Mesenchymal stem cell (in vitro differentiated cells and primary cell): ENCODE measurements at regions not wholly inside any gene's neighbourhood (a gene's known extent, or its start where the extent isn't known, plus 50 kb on each side); places are given as distances from the start of the nearest gene placed in this dataset.

Experiments used
- DNase-seq: peaks from one replicate; pipeline ENCODE4 v3.0.0-alpha.2; 2013
- H2AFZ ChIP-seq: one replicate; pipeline ENCODE4 v1.6.1; 2013; ENCODE audit warnings: low read depth, mild to moderate bottlenecking, control low read depth, inconsistent platforms, low read length, moderate library complexity
- H2AK5ac ChIP-seq: 2 replicates; pipeline ENCODE4 v1.6.1; 2013; ENCODE audit warnings: low read length, moderate library complexity, mild to moderate bottlenecking, inconsistent platforms; ENCODE audit not compliant: severe bottlenecking
- H2BK120ac ChIP-seq: one replicate; pipeline ENCODE4 v1.6.1; 2013; ENCODE audit warnings: low read depth, mild to moderate bottlenecking, inconsistent platforms, low read length, moderate library complexity
- H2BK12ac ChIP-seq, 2 experiments: one replicate each; pipeline ENCODE4 v1.6.1; 2013; ENCODE audit warnings: inconsistent platforms in 2 of 2, low read length in 2 of 2, mild to moderate bottlenecking in 2 of 2, moderate library complexity in 2 of 2, control low read depth in 1 of 2
- H2BK15ac ChIP-seq: one replicate; pipeline ENCODE4 v1.6.1; 2013; ENCODE audit warnings: mild to moderate bottlenecking, low read depth, inconsistent platforms; ENCODE audit not compliant: poor library complexity, severe bottlenecking
- H2BK5ac ChIP-seq: 2 replicates; pipeline ENCODE4 v1.6.1; 2013; ENCODE audit warnings: low read depth, mild to moderate bottlenecking, low read length, control low read depth, inconsistent platforms; ENCODE audit not compliant: poor library complexity, severe bottlenecking
- H3K14ac ChIP-seq, 2 experiments: one replicate each; pipeline ENCODE4 v1.6.1; 2013; ENCODE audit warnings: inconsistent platforms in 2 of 2, low read length in 2 of 2, control low read depth in 1 of 2, mild to moderate bottlenecking in 1 of 2, moderate library complexity in 1 of 2
- H3K18ac ChIP-seq, 2 experiments: one replicate each; pipeline ENCODE4 v1.6.1; 2013; ENCODE audit warnings: inconsistent platforms in 2 of 2, low read length in 2 of 2, control low read depth in 1 of 2, low read depth in 1 of 2, mild to moderate bottlenecking in 1 of 2
- H3K23ac ChIP-seq, 2 experiments: one replicate each; pipeline ENCODE4 v1.6.1; 2013; ENCODE audit warnings: inconsistent platforms in 2 of 2, low read length in 2 of 2, mild to moderate bottlenecking in 2 of 2, moderate library complexity in 2 of 2, control low read depth in 1 of 2
- H3K27ac ChIP-seq: 2 replicates; pipeline ENCODE4 v1.5.1; 2013; ENCODE audit warnings: mild to moderate bottlenecking, moderate library complexity, low read length, control low read depth, inconsistent platforms; ENCODE audit not compliant: poor library complexity, severe bottlenecking
- H3K27me3 ChIP-seq, 2 experiments: 2 replicates each; pipeline versions ENCODE4 v1.6.1 to v1.7.0; 2013; ENCODE audit warnings: low read length in 2 of 2, mild to moderate bottlenecking in 2 of 2, moderate library complexity in 2 of 2, control low read depth in 1 of 2, inconsistent platforms in 1 of 2; ENCODE audit not compliant: control insufficient read depth in 1 of 2, insufficient read depth in 1 of 2
- H3K36me3 ChIP-seq, 2 experiments: 2 replicates each; pipeline versions ENCODE4 v1.6.1 to v1.7.0; 2013; ENCODE audit warnings: low read length in 2 of 2, control low read depth in 1 of 2, inconsistent platforms in 1 of 2, low read depth in 1 of 2, mild to moderate bottlenecking in 1 of 2; ENCODE audit not compliant: insufficient read depth in 2 of 2, control insufficient read depth in 1 of 2
- H3K4ac ChIP-seq, 2 experiments: one replicate each; pipeline ENCODE4 v1.6.1; 2013; ENCODE audit warnings: inconsistent platforms in 2 of 2, low read length in 2 of 2, mild to moderate bottlenecking in 2 of 2, moderate library complexity in 2 of 2, control low read depth in 1 of 2, low read depth in 1 of 2
- H3K4me1 ChIP-seq: 2 replicates; pipeline ENCODE4 v1.6.1; 2013; ENCODE audit warnings: low read depth, low read length, control low read depth; ENCODE audit not compliant: control insufficient read depth, insufficient read depth
- H3K4me2 ChIP-seq: 2 replicates; pipeline ENCODE4 v1.6.1; 2013; ENCODE audit warnings: low read length, mild to moderate bottlenecking, inconsistent platforms; ENCODE audit not compliant: poor library complexity, severe bottlenecking
- H3K4me3 ChIP-seq, 2 experiments: 2 replicates each; pipeline versions ENCODE4 v1.5.1 to v1.7.0; 2013; ENCODE audit warnings: low read length in 2 of 2, mild to moderate bottlenecking in 2 of 2, control low read depth in 1 of 2, low read depth in 1 of 2; ENCODE audit not compliant: insufficient read depth in 1 of 2
- H3K79me1 ChIP-seq: replicated peaks from 2 replicates; pipeline ENCODE4 v1.6.1; 2013; ENCODE audit warnings: mild to moderate bottlenecking, control low read depth, low read length, inconsistent platforms; ENCODE audit not compliant: poor library complexity, severe bottlenecking
- H3K9ac ChIP-seq: 2 replicates; pipeline ENCODE4 v1.7.0; 2013; ENCODE audit warnings: mild to moderate bottlenecking, low read length, moderate library complexity
- H3K9me3 ChIP-seq: 2 replicates; pipeline ENCODE4 v1.7.0; 2013; ENCODE audit warnings: mild to moderate bottlenecking, low read length; ENCODE audit not compliant: control insufficient read depth
- H4K8ac ChIP-seq: one replicate; pipeline ENCODE4 v1.6.1; 2013; ENCODE audit warnings: inconsistent platforms, mild to moderate bottlenecking, low read length, moderate library complexity
- H4K91ac ChIP-seq: one replicate; pipeline ENCODE4 v1.6.1; 2013; ENCODE audit warnings: mild to moderate bottlenecking, low read length, inconsistent platforms
- WGBS: methylation state at CpG from one replicate; pipeline ENCODE4 v1.1.7; 2013; ENCODE audit warnings: mixed read lengths; 5-methylcytosine and 5-hydroxymethylcytosine counted together

DNA sequence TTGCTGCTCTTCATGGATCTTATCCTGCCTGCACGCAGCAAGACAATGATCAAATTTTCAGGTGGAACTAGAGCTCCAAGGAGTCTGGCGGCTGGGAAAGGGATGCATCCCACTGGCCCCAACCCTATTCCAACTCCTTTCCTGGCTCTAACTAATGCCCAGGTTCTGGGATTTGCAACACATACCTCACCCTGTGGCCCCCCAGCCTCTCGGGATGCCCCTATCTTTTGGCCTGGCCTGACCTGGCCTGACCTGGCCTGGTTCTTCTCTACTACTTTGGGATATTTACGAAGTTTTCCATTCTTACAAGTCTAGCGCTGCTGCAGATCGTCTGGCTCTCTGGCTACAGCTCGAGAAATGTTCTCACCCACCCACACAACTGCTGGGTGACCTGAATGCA is 56.4 kb upstream of the CDKN2AIP start:
- Histone ChIP-seq H2AFZ (no peak overlapping the region), H3K4me3 (no peak overlapping the region), H3K14ac (no peak overlapping the region), H3K9ac (no peak overlapping the region), H3K4me2 (no peak overlapping the region), H2AK5ac (no peak overlapping the region), H3K79me1 (no peaks in the 10 kb centered on the region), H3K9me3 (peaks cover 9% of the 10 kb centered on the region), H2BK120ac (no peak overlapping the region), H2BK15ac (no peak overlapping the region), H3K36me3 (no peaks in the 10 kb centered on the region), H3K23ac (no peak overlapping the region), H4K91ac (no peak overlapping the region), H2BK5ac (no peak overlapping the region), H3K18ac (no peak overlapping the region), H4K8ac (no peak overlapping the region), H3K4me1 (peaks cover 1% of the 10 kb centered on the region), H3K4ac (no peak overlapping the region), H3K27me3 (peaks cover 22 to 39% of the 10 kb centered on the region in 2 experiments), H3K27ac (no peak overlapping the region), H2BK12ac (no peak overlapping the region)
- WGBS = 93% methylated on average over 7 of the region's 7 CpGs
- DNase-seq = no peak

DNA sequence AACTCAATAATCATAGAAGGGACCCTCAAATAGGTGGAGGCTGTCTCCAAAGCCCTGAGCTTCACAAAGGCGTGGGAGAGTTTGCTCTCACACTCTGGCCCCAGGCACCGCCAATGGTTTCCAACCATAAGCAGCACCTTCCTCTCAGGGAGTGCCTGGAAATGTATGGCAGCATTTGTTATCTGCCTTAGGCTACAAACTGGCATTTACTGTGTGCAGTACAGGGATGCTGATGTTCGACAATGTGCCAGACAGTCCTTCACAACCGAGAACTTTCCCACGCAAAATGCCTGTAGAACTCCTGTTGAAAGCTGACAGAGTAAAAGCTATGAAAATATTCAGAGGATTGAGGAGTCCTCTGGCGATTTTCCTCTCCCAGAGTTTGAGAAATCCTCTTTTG is 55.7 kb upstream of the CDKN2AIP start:
- Histone ChIP-seq H2AK5ac (no peak overlapping the region), H3K4me2 (no peak overlapping the region), H3K23ac (no peak overlapping the region), H3K9ac (no peak overlapping the region), H2BK12ac (no peak overlapping the region), H3K27me3 (peaks cover 22 to 39% of the 10 kb centered on the region in 2 experiments), H3K14ac (no peak overlapping the region), H3K4ac (no peak overlapping the region), H4K8ac (no peak overlapping the region), H3K9me3 (peaks cover 9% of the 10 kb centered on the region), H3K4me3 (no peak overlapping the region), H2AFZ (no peak overlapping the region), H3K4me1 (peaks cover 1% of the 10 kb centered on the region), H3K36me3 (no peaks in the 10 kb centered on the region), H3K27ac (no peak overlapping the region), H3K79me1 (no peaks in the 10 kb centered on the region), H4K91ac (no peak overlapping the region), H2BK5ac (no peak overlapping the region), H2BK120ac (no peak overlapping the region), H3K18ac (no peak overlapping the region), H2BK15ac (no peak overlapping the region)
- DNase-seq = no peak
- 91% methylated on average over 6 of the region's 6 CpGs for WGBS

DNA sequence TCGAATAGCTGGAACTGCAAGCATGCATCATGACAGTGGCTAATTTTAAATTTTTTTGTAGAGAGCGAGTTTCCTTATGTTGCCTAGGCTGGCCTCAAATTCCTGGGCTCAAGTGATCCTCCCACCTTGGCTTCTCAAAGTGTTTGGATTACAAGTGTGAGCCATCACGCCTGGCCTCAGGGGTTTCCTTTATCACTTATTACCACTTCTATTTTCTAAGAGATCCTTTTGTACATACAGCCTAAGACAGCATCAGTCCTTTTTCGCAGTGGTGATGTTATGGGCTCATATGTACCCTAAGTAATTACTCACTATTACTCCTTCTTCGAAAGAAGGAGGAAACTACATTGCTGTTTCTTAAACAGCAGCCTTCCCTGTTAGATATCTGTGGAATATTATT is 54.1 kb upstream of the CDKN2AIP start:
- no peak overlapping the region for H4K91ac ChIP-seq
- no peak overlapping the region for H3K4ac ChIP-seq
- no peak overlapping the region for H3K23ac ChIP-seq

DNA sequence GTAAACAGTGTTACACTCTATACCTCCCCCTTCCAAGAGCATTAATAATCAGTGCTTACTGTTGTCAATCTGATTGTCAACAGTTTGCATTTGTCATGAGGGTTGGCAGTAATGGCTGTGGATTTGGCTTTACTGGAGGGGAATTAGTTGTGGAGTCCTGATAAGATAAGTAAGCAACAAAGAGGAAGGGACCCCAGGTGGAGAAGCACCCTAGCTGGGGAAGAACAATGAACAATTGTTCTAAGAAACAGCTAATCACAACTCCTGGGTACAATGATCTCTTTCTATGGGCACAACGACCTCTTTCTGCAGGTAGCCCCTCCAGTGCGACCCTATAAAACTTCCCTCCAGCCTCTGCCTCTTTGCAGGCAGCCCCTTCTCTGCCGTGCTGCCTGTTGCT is 53.2 kb upstream of the CDKN2AIP start:
- no peak for DNase-seq
- H4K8ac ChIP-seq = no peak overlapping the region

More for the DNA sequence above, 54.1 kb upstream of the CDKN2AIP start:
- Histone ChIP-seq H3K4me3 (no peak overlapping the region), H4K8ac (no peak overlapping the region), H3K27me3 (peaks cover 14 to 42% of the 10 kb centered on the region in 2 experiments), H3K9ac (no peak overlapping the region), H3K27ac (no peak overlapping the region), H3K14ac (no peak overlapping the region), H2BK5ac (no peak overlapping the region), H3K4me1 (peaks cover 1% of the 10 kb centered on the region), H2AFZ (no peak overlapping the region), H2BK15ac (no peak overlapping the region), H2BK12ac (no peak overlapping the region), H2AK5ac (no peak overlapping the region), H3K79me1 (no peaks in the 10 kb centered on the region), H3K18ac (no peak overlapping the region), H3K36me3 (no peaks in the 10 kb centered on the region), H2BK120ac (no peak overlapping the region), H3K4me2 (no peak overlapping the region), H3K9me3 (no peaks in the 10 kb centered on the region)
- DNase-seq = no peak
- 47% methylated on average over 4 of the region's 5 CpGs for WGBS

More for the DNA sequence above, 53.2 kb upstream of the CDKN2AIP start:
- Histone ChIP-seq H2AFZ (no peak overlapping the region), H3K27ac (no peak overlapping the region), H3K23ac (no peak overlapping the region), H2AK5ac (no peak overlapping the region), H3K36me3 (no peaks in the 10 kb centered on the region), H3K4me3 (no peak overlapping the region), H3K79me1 (no peaks in the 10 kb centered on the region), H2BK120ac (no peak overlapping the region), H4K91ac (no peak overlapping the region), H3K9ac (no peak overlapping the region), H3K14ac (no peak overlapping the region), H3K27me3 (peaks cover 14 to 41% of the 10 kb centered on the region in 2 experiments), H3K4me1 (peaks cover under 1% of the 10 kb centered on the region), H2BK12ac (no peak overlapping the region), H2BK5ac (no peak overlapping the region), H3K18ac (no peak overlapping the region), H3K9me3 (no peaks in the 10 kb centered on the region), H3K4me2 (no peak overlapping the region), H3K4ac (no peak overlapping the region), H2BK15ac (no peak overlapping the region)
- WGBS = 65% methylated on average over 3 of the region's 3 CpGs
